Smooth muscle cell (in vitro differentiated cells): ENCODE measurements at regions not wholly inside any gene's neighbourhood (a gene's known extent, or its start where the extent isn't known, plus 50 kb on each side); places are given as distances from the start of the nearest gene placed in this dataset.
"Not testable (repeated sequence)": the region's sequence is repeated elsewhere in the genome, so short reads cannot be mapped to it uniquely, and the experiment has no call there.

Source experiments
- DNase-seq: peaks from one replicate; lab custom pipeline; 2025; ENCODE audit not compliant: unreplicated experiment; lab: John Stamatoyannopoulos, UW
- H2AFZ ChIP-seq: fragments of 200-600 bp; sonication (generic); 2 replicates; pipeline ENCODE4 v1.6.0; 2016; ENCODE audit warnings: antibody characterized with exemption, low read depth, mild to moderate bottlenecking
- H3F3A ChIP-seq: fragments of 200-600 bp; sonication (generic); 2 replicates; pipeline ENCODE4 v1.6.0; 2017; ENCODE audit warnings: antibody characterized with exemption, low read depth
- H3K27ac ChIP-seq: fragments of 200-600 bp; sonication (generic); 2 replicates; pipeline ENCODE4 v1.5.1; 2016; ENCODE audit warnings: low read depth, mild to moderate bottlenecking
- H3K27me3 ChIP-seq: fragments of 200-600 bp; sonication (generic); 2 replicates; pipeline ENCODE4 v1.6.1; 2016; ENCODE audit warnings: low read depth, mild to moderate bottlenecking
- H3K36me3 ChIP-seq: fragments of 200-600 bp; sonication (generic); 2 replicates; pipeline ENCODE4 v1.5.1; 2016; ENCODE audit warnings: low read depth
- H3K4me1 ChIP-seq: fragments of 200-600 bp; sonication (generic); 2 replicates; pipeline ENCODE4 v1.5.1; 2016; ENCODE audit warnings: low read depth
- H3K4me2 ChIP-seq: fragments of 200-600 bp; sonication (generic); 2 replicates; pipeline ENCODE4 v1.6.0; 2016; ENCODE audit warnings: mild to moderate bottlenecking
- H3K4me3 ChIP-seq: fragments of 200-600 bp; sonication (generic); 2 replicates; pipeline ENCODE4 v1.5.1; 2016; ENCODE audit warnings: mild to moderate bottlenecking
- H3K79me2 ChIP-seq: fragments of 200-600 bp; sonication (generic); 2 replicates; pipeline ENCODE4 v1.6.0; 2016; ENCODE audit warnings: low read depth, mild to moderate bottlenecking
- H3K9ac ChIP-seq: fragments of 200-600 bp; sonication (generic); 2 replicates; pipeline ENCODE4 v1.6.0; 2016; ENCODE audit warnings: low read depth
- H3K9me3 ChIP-seq: fragments of 200-600 bp; sonication (generic); replicated peaks from 2 replicates; pipeline ENCODE4 v1.5.1; 2016; ENCODE audit warnings: low read depth
- H4K20me1 ChIP-seq: fragments of 200-600 bp; sonication (generic); 2 replicates; pipeline ENCODE4 v1.6.0; 2016; ENCODE audit warnings: low read depth
- WGBS: methylation state at CpG from one replicate; pipeline ENCODE4 v1.1.7; 2016; ENCODE audit warnings: low lambda C conversion rate; 5-methylcytosine and 5-hydroxymethylcytosine counted together
- TF ChIP-seq, protein P1 (sequence below): fragments of 200-600 bp; sonication (generic); IDR thresholded peaks from 2 replicates; pipeline ENCODE4 v1.5.1; 2017; ENCODE audit warnings: borderline replicate concordance, mild to moderate bottlenecking, antibody characterized with exemption; ENCODE audit not compliant: insufficient read depth, poor library complexity, severe bottlenecking

DNA sequence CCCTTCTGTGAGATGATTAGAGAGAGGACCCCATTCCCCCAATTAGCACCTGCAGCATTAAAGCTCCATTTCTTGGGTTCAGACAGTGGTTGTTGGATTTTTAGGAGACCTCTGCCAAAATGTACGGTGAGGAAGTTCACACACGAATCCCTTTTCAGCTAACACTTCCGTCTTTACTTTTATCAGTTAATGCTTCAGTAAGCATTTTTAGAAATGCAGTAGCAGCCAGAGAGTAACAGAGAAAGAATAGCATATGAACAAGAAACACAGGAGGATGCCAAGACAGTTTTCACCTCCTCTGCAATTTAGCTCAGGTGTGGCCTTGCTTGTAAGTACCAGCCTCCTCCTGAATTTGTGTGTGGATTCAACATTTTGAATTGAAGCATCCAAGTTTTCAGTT lies 312.9 kb downstream of the ISL1 start:
- H3K27me3 ChIP-seq, result no peaks in the 10 kb centered on the region
- no peak for DNase-seq
- no peak overlapping the region for H3K27ac ChIP-seq
- H3K4me1 ChIP-seq, result no peaks in the 10 kb centered on the region
- H2AFZ ChIP-seq, result no peak overlapping the region
- H3K79me2 ChIP-seq, result no peaks in the 10 kb centered on the region
- WGBS, result 87% methylated on average over 3 of the region's 3 CpGs
- H3K9me3 ChIP-seq, result no peaks in the 10 kb centered on the region
- H3F3A ChIP-seq, result no peaks in the 10 kb centered on the region
- H3K9ac ChIP-seq, result no peak overlapping the region
- no peak overlapping the region for H3K4me3 ChIP-seq
- no peaks in the 10 kb centered on the region for H3K36me3 ChIP-seq
- no peak overlapping the region for H3K4me2 ChIP-seq
- no peaks in the 10 kb centered on the region for H4K20me1 ChIP-seq
- TF ChIP-seq, protein P1, sequence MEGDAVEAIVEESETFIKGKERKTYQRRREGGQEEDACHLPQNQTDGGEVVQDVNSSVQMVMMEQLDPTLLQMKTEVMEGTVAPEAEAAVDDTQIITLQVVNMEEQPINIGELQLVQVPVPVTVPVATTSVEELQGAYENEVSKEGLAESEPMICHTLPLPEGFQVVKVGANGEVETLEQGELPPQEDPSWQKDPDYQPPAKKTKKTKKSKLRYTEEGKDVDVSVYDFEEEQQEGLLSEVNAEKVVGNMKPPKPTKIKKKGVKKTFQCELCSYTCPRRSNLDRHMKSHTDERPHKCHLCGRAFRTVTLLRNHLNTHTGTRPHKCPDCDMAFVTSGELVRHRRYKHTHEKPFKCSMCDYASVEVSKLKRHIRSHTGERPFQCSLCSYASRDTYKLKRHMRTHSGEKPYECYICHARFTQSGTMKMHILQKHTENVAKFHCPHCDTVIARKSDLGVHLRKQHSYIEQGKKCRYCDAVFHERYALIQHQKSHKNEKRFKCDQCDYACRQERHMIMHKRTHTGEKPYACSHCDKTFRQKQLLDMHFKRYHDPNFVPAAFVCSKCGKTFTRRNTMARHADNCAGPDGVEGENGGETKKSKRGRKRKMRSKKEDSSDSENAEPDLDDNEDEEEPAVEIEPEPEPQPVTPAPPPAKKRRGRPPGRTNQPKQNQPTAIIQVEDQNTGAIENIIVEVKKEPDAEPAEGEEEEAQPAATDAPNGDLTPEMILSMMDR, result no peak

GRCh38 chr5:51702046-51702445 lies 318.8 kb downstream of the ISL1 start:
- not testable (repeated sequence) for H3K36me3 ChIP-seq

DNA sequence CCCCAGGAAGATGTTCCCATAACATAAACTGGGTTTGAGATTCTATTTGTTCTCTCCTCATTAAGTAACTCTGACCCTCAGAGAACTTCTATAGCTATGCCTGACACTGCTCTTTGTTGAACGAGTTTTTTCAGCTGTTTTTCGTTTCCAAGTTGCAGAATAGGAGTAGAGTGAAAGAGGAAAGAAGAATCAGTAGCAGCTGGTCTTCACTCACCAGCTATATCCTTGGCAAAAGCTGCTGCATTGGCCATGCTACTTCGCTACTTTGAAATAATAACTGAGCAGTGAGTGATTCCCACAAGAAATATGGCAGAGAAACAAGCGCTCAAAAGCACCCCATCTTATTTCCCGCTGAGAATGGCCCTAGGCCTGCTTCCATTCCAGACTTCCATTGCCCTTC lies 329.0 kb downstream of the ISL1 start:
- H3K27ac ChIP-seq, result no peak overlapping the region
- H3K4me1 ChIP-seq, result no peaks in the 10 kb centered on the region
- no peak overlapping the region for H2AFZ ChIP-seq
- H3K9me3 ChIP-seq, result no peaks in the 10 kb centered on the region
- H3F3A ChIP-seq, result no peaks in the 10 kb centered on the region
- H3K4me2 ChIP-seq, result no peak overlapping the region
- no peaks in the 10 kb centered on the region for H3K27me3 ChIP-seq
- no peak for DNase-seq
- 95% methylated on average over 5 of the region's 5 CpGs for WGBS
- H3K9ac ChIP-seq, result no peak overlapping the region
- no peaks in the 10 kb centered on the region for H3K79me2 ChIP-seq
- no peaks in the 10 kb centered on the region for H4K20me1 ChIP-seq
- no peak overlapping the region for H3K4me3 ChIP-seq
- TF ChIP-seq, protein P1, result no peak
- no peaks in the 10 kb centered on the region for H3K36me3 ChIP-seq

More at GRCh38 chr5:51702046-51702445, 318.8 kb downstream of the ISL1 start:
- not testable (repeated sequence) for H3F3A ChIP-seq, H3K27ac ChIP-seq, H2AFZ ChIP-seq, H3K4me1 ChIP-seq, H3K27me3 ChIP-seq, DNase-seq, H4K20me1 ChIP-seq, H3K4me2 ChIP-seq, H3K79me2 ChIP-seq, H3K9me3 ChIP-seq, H3K4me3 ChIP-seq, H3K9ac ChIP-seq
- WGBS, result 83% methylated on average over 3 of the region's 3 CpGs

GRCh38 chr5:51715445-51715844 lies 332.2 kb downstream of the ISL1 start:
- H3K9me3 ChIP-seq, H3K27ac ChIP-seq, H3K27me3 ChIP-seq, H3K4me1 ChIP-seq, H2AFZ ChIP-seq, H3K9ac ChIP-seq, H3K36me3 ChIP-seq, H3K79me2 ChIP-seq, H3F3A ChIP-seq, H3K4me2 ChIP-seq, H4K20me1 ChIP-seq, DNase-seq, H3K4me3 ChIP-seq: not testable (repeated sequence)
- 97% methylated on average over 2 of the region's 2 CpGs for WGBS

DNA sequence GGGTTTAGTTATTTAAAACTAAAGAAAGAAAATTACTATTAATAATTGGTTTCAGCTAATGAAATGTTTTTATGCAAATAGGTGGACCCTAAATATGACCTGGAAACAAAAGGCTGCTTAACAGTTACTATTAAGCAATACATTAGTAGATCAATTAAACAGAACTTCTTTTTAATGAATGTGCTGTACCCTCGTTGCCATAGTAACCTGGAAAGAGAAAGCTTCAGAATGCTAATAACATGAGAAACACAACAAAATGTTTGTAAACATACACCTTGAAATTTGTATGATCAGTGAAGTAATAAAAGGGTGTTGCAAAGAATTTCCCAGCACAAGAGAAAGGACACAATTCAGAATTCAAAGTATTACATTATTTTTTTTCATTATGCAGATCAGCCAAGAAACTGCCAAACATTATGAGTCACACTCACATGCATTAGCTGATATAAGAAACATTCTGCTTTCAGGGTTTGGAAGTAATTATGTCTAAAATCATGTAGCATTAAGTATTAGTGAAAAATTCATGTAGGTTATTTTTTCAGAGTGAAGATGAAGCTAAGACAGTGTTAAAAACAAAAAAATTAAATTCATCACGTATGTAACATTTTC lies 348.3 kb downstream of the ISL1 start:
- no peaks in the 10 kb centered on the region for H3K79me2 ChIP-seq
- no peak overlapping the region for H3K4me3 ChIP-seq
- WGBS, result 91% methylated on average over 2 of the region's 2 CpGs
- no peaks in the 10 kb centered on the region for H3F3A ChIP-seq
- DNase-seq, result no peak
- H2AFZ ChIP-seq, result no peak overlapping the region
- no peaks in the 10 kb centered on the region for H3K4me1 ChIP-seq
- H3K27me3 ChIP-seq, result no peaks in the 10 kb centered on the region
- H3K9ac ChIP-seq, result no peak overlapping the region
- H4K20me1 ChIP-seq, result no peaks in the 10 kb centered on the region
- TF ChIP-seq, protein P1, result no peak
- H3K9me3 ChIP-seq, result no peaks in the 10 kb centered on the region
- no peak overlapping the region for H3K27ac ChIP-seq
- H3K36me3 ChIP-seq, result no peaks in the 10 kb centered on the region
- no peak overlapping the region for H3K4me2 ChIP-seq
